Stimulated activated CD4-positive, alpha-beta T cell treated with anti-CD3 and anti-CD28 coated beads, Interleukin-1b, Interleukin-23, amount 100 ng/mL, for 1 hour (primary cell): ENCODE measurements at regions not wholly inside any gene's neighbourhood (a gene's known extent, or its start where the extent isn't known, plus 50 kb on each side); places are given as distances from the start of the nearest gene placed in this dataset.

Experiments
- DNase-seq, 2 donors: peaks; one replicate each; pipeline ENCODE4 v3.0.0-alpha.2; 2020; ENCODE audit warnings: low read depth in 2 of 2

- DNase-seq, result no peak
Measured at GRCh38 chr2:2872309-2872617, 505.4 kb downstream of the EIPR1 start.

GRCh38 chr2:2871480-2872308, 505.9 kb downstream of the EIPR1 start:
- DNase-seq, result no peak

- no peak for DNase-seq
Measured at GRCh38 chr2:2870106-2870505, 507.5 kb downstream of the EIPR1 start.

GRCh38 chr2:2869553-2869952, 508.1 kb downstream of the EIPR1 start:
- no peak for DNase-seq

- no peak for DNase-seq
Measured at GRCh38 chr2:2868085-2868484, 509.5 kb downstream of the EIPR1 start.

DNA sequence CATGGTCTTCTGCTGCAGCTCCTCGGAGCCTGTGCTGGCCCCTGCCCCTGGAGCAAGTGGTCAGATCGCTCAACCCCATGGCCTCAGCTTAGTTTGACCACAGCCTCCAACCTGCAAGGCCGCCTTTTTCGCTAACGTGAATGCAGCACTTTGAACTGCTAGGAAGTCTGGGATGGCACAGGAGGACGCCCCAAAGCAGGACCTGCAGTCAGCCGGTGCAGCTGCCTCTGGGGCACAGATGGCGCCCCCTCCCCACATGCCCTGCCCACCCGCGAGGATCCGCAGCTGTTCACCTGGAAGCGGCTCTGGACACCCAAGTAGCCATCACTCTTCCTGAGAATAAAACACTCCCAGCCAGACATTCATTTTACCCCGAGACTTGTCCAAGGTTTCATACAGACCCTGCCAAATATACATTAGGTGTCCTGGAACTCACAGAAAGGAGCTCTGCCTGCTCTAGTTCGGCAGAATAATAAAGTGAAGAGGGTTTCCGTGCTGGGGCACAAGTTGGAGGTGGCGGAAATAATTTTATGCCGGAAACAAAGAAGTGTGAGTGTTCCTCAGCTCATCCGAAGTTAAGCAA, 510.1 kb downstream of the EIPR1 start:
- no peak for DNase-seq

DNA sequence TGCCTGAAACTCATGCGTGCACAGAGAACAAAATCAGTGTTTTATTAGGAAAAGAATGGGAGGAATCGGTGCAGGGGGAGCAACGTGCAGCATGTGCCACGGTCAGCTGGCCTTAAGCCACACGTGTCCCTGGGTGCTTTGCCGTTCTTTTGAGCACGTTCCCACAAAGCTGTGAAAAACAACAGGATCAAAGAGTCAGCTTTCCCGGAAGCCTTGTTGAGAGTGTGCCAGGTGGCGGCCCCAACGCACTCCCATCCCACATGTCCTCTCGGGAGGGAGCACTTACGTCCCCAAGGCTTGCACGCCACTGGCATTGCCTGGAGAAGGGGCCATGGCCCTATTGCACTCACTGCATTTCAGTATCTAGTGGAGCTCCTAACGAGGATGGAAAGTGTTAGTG, 511.2 kb downstream of the EIPR1 start:
- DNase-seq, result no peak

GRCh38 chr2:2862386-2862785, 515.2 kb downstream of the EIPR1 start:
- no peak for DNase-seq

DNA sequence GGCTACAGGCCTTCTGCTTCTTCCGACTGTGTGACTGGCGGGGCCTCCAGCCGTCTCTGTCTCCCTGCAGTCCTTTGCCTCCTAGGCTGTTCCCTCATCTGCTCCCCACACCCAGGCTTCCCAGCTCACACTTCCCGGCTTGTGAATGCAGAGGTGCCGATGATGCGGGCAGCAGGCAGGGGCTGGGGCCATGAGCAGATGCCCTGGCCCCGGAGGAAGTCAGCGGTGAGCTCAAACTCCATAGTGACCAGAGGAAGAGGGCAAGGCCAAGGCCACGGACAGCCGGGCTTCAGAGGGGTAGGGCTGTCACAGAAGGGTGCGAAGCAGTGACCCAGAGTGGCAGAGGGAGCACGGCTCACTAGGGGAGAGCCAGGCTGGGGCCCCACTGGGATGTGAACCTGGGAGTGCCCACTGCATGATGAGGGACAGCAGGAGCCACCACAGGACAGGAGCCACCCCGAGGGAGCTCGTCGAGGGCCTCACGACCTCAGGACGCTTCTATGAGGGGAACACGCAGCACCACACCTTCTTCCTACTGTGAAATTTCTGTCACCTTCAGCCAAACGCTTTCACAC, 515.9 kb downstream of the EIPR1 start:
- no peak for DNase-seq

DNA sequence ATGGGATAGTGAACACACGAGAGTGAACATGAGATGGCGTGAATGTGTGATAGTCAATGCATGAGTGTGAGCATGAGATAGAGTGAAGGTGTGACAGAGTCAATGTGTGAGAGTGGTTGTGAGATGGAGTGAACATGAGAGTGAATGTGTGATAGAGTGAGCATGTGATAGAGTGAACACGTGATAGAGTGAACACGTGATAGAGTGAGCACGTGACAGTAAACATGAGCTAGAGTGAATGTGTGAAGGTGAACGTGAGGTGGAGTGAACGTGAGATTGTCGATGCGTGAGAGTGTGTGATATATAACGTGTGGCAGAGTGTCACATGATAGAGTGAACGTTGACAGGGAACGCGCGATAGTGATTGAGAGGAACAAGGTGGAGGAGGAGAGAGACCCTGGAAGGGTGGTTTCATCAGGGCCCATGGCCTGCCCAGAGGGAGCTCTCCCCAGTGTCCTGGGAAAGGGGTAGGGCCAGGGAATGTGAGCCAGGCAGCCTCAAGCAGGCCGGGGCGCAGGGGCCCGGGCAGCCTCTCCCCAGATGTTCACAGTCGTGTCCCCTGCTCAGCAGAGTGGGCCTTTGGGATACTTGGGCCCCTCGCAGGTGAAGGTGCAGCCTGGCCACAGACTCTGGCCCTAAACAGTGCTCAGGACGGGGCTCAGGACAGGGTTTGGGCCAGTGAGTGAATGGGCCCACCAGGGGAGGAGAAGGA, 516.9 kb downstream of the EIPR1 start:
- no peak for DNase-seq

DNA sequence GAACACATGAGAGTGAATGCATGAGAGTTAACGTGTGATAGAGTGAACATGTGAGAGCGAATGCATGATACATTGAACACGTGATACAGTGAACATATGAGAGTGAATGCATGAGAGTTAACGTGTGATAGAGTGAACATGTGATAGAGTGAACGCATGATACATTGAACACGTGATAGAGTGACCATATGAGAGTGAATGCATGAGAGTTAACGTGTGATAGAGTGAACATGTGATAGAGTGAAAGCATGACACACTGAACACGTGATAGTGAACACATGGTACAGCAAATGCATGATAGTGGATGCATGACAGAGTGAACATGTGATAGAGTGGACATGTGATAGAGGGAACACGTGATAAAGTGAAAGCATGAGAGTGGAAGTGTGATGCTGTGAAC, 517.9 kb downstream of the EIPR1 start:
- DNase-seq, result no peak

DNA sequence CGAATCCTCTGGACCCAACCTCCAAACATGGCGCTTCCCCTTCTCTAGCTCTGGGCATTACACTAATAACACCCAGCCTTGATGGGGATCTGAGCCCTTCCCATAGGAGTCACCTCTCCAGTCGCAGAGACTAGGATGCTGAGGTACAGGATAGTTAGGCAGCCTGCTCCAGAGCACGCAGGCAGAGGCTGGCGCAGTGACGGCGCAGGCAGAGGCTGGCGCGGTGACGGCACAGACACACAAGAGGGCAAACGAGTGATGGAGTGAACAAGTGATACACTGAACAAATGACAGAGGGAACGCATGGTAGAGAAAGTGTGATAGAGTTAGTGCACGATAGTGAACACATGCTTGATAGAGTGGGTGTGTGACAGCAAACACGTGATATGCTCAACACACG, 518.5 kb downstream of the EIPR1 start:
- DNase-seq, result no peak

GRCh38 chr2:2856723-2857415, 520.7 kb downstream of the EIPR1 start:
- no peak for DNase-seq

DNA sequence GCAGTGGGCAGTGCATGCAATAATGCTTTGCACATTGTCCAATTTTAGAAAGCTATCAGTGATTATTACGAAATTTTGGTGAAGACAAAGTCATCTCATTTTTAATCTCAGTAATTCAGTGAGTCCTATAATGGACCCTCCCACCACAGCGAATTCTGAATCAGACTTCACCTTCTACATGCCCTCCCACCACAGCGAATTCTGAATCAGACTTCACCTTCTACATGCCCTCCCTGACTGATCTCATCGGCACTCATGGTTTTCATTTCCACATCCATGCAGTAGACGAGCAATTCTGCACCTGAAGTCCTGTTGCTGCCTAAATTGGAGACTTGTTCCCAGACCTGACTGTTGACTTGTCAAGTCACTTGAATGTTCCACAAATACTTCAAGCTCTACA, 522.3 kb downstream of the EIPR1 start:
- DNase-seq, result no peak

DNA sequence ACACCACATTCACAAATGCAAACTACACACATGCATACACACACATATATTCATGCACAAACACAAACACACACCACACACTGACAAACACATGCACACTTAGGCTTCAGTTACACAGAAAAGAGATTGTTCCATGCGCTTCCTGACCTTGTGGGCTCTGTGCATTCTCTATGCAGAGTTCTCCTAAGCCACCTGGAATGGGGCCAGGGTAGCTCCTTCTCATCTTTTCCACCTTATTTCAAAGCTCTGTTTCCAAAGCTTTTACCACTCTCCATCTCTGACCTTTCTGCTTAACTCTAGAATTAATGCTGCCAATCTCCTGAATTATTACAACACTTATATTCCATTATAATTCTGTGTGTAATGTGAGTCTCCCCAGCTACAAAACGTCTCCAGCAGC, 522.3 kb upstream of the MYT1L start:
- DNase-seq, result no peak

- DNase-seq, result no peak
Measured at GRCh38 chr2:2851806-2852777, 521.0 kb upstream of the MYT1L start.

DNA sequence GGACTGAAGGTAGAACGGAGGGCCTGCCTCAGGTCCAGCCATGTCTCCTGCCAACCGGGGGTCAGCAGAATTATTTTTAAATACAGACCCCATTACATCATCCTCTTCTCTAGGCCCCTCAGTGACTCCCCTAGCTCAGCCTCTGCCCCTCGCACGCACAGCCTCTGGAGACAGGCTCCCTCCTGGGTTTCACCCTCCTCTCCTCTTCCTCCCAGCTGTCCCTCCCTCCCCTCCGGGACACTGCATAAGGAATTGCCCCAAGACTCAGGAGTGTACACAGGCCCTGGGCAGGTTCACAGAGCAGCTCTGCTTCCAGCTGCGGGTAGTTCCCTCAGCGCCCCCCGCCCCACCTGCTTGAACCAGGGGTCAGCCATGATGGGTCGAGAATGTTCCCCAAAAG, 520.2 kb upstream of the MYT1L start:
- no peak for DNase-seq

DNA sequence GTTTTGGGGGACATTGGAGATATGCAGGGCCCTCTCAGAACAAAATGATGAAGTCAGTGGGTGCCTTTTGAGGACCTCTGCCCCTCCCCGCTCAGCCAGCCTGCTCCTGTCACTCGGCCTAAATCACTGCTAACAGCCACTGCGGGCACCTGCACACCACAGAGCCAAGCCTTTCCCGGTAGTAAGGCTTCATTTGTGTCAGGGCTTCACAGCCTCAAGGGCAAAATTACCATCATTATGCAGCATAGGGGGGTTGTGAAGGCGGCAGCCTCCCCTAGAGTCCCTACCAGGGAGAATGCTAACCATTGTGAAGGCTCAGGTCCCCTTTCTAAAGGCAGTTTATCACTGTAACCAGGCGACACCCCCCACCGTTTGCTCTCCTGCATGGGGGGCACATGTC, 519.8 kb upstream of the MYT1L start:
- no peak for DNase-seq

DNA sequence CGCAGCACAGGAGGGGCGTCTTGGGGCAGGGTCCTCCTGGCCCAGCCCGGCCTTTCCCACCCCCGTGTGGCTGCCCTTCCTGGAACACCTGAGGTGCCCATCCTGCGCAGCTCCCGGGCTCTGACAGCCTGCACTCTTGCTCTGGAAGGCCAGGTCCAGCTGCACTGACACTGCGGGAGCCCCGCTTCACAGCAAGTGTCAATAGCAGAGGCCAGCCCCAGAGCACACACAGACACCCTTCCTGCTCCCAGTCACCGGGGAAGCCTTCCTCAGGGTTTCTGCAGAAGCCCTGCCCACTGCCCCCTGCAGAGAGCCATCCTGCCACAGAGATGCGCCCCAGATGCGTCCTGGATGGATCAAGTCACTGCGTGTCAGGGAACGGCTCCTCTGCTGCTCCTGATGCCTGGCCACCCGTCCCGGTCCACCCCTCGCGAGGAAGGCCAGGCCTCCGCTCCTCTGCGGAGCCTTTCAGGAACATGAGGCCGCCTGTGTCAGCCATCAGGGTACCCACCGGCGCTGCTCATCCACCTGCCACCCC, 519.2 kb upstream of the MYT1L start:
- DNase-seq, result no peak

DNA sequence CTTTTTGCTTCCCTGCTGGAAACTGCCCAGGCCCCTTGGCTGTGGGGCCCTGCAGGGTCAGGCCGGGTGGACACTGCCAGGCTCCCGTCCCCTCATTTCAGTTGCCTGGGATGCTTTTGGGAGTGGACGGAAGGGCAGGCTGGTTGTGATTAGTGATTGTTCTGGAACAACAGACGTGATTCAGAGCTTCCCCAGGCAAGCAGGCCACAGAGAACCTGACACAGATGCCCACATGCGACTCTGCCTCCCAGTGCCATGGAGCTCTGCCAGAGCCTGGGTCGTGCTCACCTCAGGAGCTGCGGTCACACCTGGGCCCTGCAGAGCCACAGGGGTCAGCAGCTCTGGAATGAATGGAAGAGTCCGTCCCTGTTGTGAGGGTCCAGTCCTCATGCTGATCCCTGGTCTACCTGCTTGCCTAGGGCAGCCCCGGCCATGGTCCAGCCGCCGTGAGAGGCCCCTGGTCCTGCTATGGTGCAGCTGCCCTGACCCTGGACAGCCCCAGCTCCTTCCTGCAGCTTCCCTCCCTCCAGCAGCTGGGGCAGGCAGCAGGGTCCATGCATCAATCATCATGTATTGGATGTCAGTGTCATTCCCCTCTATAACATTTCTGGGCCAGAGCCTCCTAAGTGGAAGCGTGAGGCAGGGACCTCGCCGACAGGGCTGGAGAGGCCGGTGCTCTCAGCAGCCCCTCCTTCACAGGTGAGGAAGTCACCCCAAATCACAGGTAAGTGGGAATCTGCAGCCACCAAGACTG, 518.6 kb upstream of the MYT1L start:
- no peak for DNase-seq
